Loucy (cell line): ENCODE measurements at regions not wholly inside any gene's neighbourhood (a gene's known extent, or its start where the extent isn't known, plus 50 kb on each side); places are given as distances from the start of the nearest gene placed in this dataset.

Experiments
- H2AFZ ChIP-seq: fragments of 200-600 bp; sonication (generic); 2 replicates; pipeline ENCODE4 v1.6.0; 2016; ENCODE audit warnings: antibody characterized with exemption, mild to moderate bottlenecking, low read length, moderate library complexity
- H3F3A ChIP-seq: fragments of 200-600 bp; 2 replicates; pipeline ENCODE4 v1.6.0; 2016; ENCODE audit warnings: antibody characterized with exemption, low read depth, mild to moderate bottlenecking
- H3K27me3 ChIP-seq: fragments of 200-600 bp; sonication (generic); 2 replicates; pipeline ENCODE4 v1.6.1; 2014; ENCODE audit warnings: low read length, mild to moderate bottlenecking; ENCODE audit not compliant: insufficient read depth, poor library complexity, severe bottlenecking
- H3K36me3 ChIP-seq: fragments of 200-600 bp; sonication (generic); 2 replicates; pipeline ENCODE4 v1.6.1; 2016; ENCODE audit warnings: low read length; ENCODE audit not compliant: insufficient read depth
- H3K4me1 ChIP-seq: fragments of 200-600 bp; sonication (generic); 2 replicates; pipeline ENCODE4 v1.5.1; 2014; ENCODE audit warnings: low read length, mild to moderate bottlenecking; ENCODE audit not compliant: insufficient read depth, poor library complexity, severe bottlenecking
- H3K4me2 ChIP-seq: fragments of 200-600 bp; sonication (generic); 2 replicates; pipeline ENCODE4 v1.6.0; 2014; ENCODE audit warnings: antibody characterized with exemption, low read length, low read depth, mild to moderate bottlenecking; ENCODE audit not compliant: poor library complexity, severe bottlenecking
- H3K4me3 ChIP-seq: fragments of 200-600 bp; sonication (generic); 2 replicates; pipeline ENCODE4 v1.5.1; 2014; ENCODE audit warnings: low read length, mild to moderate bottlenecking, mixed read lengths; ENCODE audit not compliant: poor library complexity, severe bottlenecking
- H3K79me2 ChIP-seq: fragments of 200-600 bp; sonication (generic); 2 replicates; pipeline ENCODE4 v1.6.1; 2014; ENCODE audit warnings: low read length; ENCODE audit not compliant: insufficient read depth
- H3K9ac ChIP-seq: fragments of 200-600 bp; sonication (generic); 2 replicates; pipeline ENCODE4 v1.6.0; 2014; ENCODE audit warnings: mild to moderate bottlenecking, low read depth, low read length, moderate library complexity; ENCODE audit not compliant: poor library complexity, severe bottlenecking
- H3K9me2 ChIP-seq: fragments of 200-600 bp; sonication (generic); replicated peaks from 2 replicates; pipeline ENCODE4 v1.6.1; 2016; ENCODE audit warnings: low read depth, low read length, mixed read lengths
- H3K9me3 ChIP-seq: fragments of 200-600 bp; sonication (generic); 2 replicates; pipeline ENCODE4 v1.6.1; 2014; ENCODE audit warnings: mild to moderate bottlenecking, antibody characterized with exemption, low read length, low read depth; ENCODE audit not compliant: insufficient read depth
- H4K20me1 ChIP-seq: fragments of 200-600 bp; sonication (generic); 2 replicates; pipeline ENCODE4 v1.6.0; 2014; ENCODE audit warnings: antibody characterized with exemption, low read length, mild to moderate bottlenecking; ENCODE audit not compliant: insufficient read depth, poor library complexity, severe bottlenecking
- EZH2phosphoT487 ChIP-seq: fragments of 200-600 bp; IDR thresholded peaks from 2 replicates; pipeline ENCODE4 v1.6.1; 2018; ENCODE audit warnings: antibody characterized with exemption, mild to moderate bottlenecking, moderate library complexity, borderline replicate concordance
- TF ChIP-seq, protein P1 (sequence below): fragments of 200-600 bp; sonication (generic); conservative IDR thresholded peaks from 2 replicates; pipeline ENCODE4 v1.5.1; 2014; ENCODE audit warnings: mild to moderate bottlenecking, antibody characterized with exemption, low read length

DNA sequence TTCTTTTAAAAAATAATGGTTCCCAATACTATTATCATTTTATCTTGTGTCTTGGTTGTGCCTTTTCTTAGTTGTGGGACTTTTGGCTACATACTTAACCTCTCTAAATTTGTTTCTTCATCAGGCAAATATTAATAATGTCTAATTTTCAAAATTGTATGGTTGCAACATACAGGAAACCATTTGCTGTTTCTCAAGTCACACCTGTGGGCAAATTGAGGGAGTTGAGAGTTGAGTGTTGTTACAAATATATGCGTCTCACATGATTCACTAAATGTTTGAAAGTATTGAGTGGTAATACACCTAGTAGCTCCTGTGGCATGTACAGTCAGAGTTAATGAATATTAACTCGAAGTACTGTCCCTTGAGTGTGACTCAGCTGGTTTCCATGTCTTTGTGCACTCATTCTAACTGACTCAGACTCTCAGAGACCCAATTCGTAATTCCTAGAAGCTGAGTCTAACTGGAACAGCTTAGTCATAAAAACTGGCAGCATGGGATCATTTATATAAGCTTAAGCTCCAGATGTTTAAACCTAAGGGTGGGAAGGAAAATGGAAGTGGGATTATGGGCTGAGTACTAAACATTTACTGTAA is 802.4 kb downstream of the TRIML1 start:
- no peak overlapping the region for H3K4me3 ChIP-seq
- H3K9me2 ChIP-seq: no peaks in the 10 kb centered on the region
- H3K36me3 ChIP-seq: no peaks in the 10 kb centered on the region
- H3F3A ChIP-seq: no peaks in the 10 kb centered on the region
- H3K79me2 ChIP-seq: no peaks in the 10 kb centered on the region
- H4K20me1 ChIP-seq: no peaks in the 10 kb centered on the region
- no peak for TF ChIP-seq EZH2phosphoT487
- TF ChIP-seq, protein P1, sequence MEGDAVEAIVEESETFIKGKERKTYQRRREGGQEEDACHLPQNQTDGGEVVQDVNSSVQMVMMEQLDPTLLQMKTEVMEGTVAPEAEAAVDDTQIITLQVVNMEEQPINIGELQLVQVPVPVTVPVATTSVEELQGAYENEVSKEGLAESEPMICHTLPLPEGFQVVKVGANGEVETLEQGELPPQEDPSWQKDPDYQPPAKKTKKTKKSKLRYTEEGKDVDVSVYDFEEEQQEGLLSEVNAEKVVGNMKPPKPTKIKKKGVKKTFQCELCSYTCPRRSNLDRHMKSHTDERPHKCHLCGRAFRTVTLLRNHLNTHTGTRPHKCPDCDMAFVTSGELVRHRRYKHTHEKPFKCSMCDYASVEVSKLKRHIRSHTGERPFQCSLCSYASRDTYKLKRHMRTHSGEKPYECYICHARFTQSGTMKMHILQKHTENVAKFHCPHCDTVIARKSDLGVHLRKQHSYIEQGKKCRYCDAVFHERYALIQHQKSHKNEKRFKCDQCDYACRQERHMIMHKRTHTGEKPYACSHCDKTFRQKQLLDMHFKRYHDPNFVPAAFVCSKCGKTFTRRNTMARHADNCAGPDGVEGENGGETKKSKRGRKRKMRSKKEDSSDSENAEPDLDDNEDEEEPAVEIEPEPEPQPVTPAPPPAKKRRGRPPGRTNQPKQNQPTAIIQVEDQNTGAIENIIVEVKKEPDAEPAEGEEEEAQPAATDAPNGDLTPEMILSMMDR: no peak
- H3K27me3 ChIP-seq: no peaks in the 10 kb centered on the region
- 0 out of 2 replicates have a peak, but pooled peaks cover 4% of the 10 kb centered on the region for H3K9me3 ChIP-seq
- no peak overlapping the region for H3K9ac ChIP-seq
- no peaks in the 10 kb centered on the region for H3K4me1 ChIP-seq
- no peak overlapping the region for H3K4me2 ChIP-seq
- H2AFZ ChIP-seq: no peak overlapping the region

DNA sequence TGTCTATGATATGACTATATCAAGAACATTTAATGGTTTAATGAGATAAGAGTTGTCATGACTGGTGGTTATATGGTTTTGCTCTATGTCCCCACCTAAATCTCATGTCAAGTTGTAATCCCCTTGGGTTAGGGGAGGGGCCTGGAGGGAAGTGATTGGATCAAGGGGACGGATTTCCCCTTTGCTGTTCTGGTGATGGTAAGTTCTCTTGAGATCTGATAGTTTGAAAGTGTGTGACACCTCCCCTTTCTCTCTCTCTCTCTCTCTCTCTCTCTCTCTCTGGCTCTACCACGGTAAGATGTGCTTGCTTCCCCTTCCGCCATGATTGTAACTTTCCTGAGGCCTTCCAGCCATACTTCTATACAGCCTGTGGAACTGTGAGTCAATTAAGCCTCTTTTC is 803.4 kb downstream of the TRIML1 start:
- no peaks in the 10 kb centered on the region for H3F3A ChIP-seq
- TF ChIP-seq EZH2phosphoT487: no peak
- TF ChIP-seq, protein P1: no peak
- no peak overlapping the region for H3K4me2 ChIP-seq
- no peak overlapping the region for H2AFZ ChIP-seq
- H3K9me2 ChIP-seq: no peaks in the 10 kb centered on the region
- H3K79me2 ChIP-seq: no peaks in the 10 kb centered on the region
- H3K27me3 ChIP-seq: no peaks in the 10 kb centered on the region
- H3K4me3 ChIP-seq: no peak overlapping the region
- H3K36me3 ChIP-seq: no peaks in the 10 kb centered on the region
- H3K4me1 ChIP-seq: no peaks in the 10 kb centered on the region
- H3K9ac ChIP-seq: no peak overlapping the region
- H3K9me3 ChIP-seq: 0 out of 2 replicates have a peak, but pooled peaks cover 4% of the 10 kb centered on the region
- H4K20me1 ChIP-seq: no peaks in the 10 kb centered on the region

DNA sequence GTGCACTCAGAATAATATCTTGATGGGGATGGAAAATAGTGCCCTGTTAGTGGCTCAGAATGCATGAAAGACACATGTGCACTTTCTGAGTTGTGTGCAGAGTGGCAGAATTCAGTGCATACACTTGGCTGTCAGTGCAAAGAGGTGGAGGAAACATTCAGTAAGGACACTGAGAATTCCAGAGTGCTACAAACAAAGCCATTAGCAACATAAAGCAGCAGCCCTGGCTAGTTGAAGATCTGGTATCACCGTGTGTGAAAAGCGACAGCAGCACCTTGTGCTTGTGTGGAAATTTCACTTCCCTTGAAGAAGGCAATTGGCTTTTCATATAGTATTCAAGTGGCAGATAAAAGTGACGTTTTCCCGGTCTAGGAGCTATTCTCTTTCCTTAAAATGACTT is 810.4 kb downstream of the TRIML1 start:
- Histone ChIP-seq H3K79me2 (no peaks in the 10 kb centered on the region), H3K9me3 (0 out of 2 replicates have a peak, but pooled peaks cover 2% of the 10 kb centered on the region), H3F3A (no peaks in the 10 kb centered on the region), H3K27me3 (no peaks in the 10 kb centered on the region), H3K4me1 (no peaks in the 10 kb centered on the region), H3K36me3 (no peaks in the 10 kb centered on the region), H2AFZ (no peak overlapping the region), H3K4me3 (no peak overlapping the region), H3K9me2 (no peaks in the 10 kb centered on the region), H3K4me2 (no peak overlapping the region), H3K9ac (no peak overlapping the region), H4K20me1 (no peaks in the 10 kb centered on the region)
- no peak for TF ChIP-seq EZH2phosphoT487
- TF ChIP-seq, protein P1: no peak
